HG03521 (cell line): ENCODE measurements at regions not wholly inside any gene's neighbourhood (a gene's known extent, or its start where the extent isn't known, plus 50 kb on each side); places are given as distances from the start of the nearest gene placed in this dataset.

Source experiments
- ATAC-seq: cut with Tn5 transposase; IDR thresholded peaks from one replicate; pipeline ENCODE4 v1.9.1; 2021; ENCODE audit warnings: mild to moderate bottlenecking, moderate library complexity; ENCODE audit not compliant: unreplicated experiment

DNA sequence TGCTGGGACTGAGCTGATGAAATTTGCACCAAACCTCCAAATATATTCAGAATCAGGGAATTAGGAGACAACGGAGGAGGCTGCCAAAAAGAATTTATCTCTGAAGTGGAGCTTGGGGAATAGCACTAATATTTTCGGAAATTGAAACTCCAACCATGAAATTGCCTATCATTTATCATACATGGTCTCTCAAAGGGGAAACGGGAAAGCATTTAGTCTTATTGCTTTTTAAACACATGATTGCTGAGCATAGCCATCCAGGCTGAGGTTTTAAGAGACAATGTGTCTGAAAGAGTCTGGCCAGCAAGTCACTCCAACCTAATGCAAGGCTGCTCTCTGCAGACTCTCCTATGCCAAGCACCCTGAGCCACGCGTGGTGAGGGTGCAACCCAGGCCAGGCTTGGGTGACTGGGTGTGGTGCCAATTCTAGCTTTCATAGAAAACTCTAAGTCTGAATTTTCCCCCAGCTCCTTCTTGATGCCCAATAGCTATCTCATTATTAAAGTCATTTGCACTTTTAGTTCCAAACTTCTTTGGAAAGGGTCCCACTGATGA lies 200.2 kb downstream of the RPLP1 start:
- ATAC-seq, result no peak

GRCh38 chr15:69653306-69653705 lies 200.7 kb downstream of the RPLP1 start:
- no peak for ATAC-seq

GRCh38 chr15:69653846-69654245 lies 201.2 kb downstream of the RPLP1 start:
- no peak for ATAC-seq

- no peak for ATAC-seq
These were observed 203.8 kb downstream of the RPLP1 start for GRCh38 chr15:69656271-69657030.

DNA sequence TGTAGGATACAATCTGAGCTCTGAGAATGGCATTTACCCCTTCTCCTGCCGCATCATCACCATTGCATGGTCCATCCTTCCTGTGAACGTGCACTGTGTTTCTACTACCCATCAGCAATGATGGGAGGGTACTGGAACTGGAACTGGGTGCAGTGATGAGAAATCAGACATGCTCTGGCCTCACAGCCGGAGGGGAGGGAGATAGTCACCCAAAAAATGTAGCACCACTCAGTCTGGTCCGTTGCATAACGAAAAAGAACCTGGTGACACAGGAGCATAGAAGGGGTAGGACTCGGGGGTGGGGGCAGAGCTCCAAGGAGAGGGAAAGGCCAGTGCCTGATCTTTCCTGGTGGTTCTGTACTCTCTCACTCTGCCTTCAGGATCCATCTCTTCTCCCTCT lies 205.0 kb downstream of the RPLP1 start:
- no peak for ATAC-seq

DNA sequence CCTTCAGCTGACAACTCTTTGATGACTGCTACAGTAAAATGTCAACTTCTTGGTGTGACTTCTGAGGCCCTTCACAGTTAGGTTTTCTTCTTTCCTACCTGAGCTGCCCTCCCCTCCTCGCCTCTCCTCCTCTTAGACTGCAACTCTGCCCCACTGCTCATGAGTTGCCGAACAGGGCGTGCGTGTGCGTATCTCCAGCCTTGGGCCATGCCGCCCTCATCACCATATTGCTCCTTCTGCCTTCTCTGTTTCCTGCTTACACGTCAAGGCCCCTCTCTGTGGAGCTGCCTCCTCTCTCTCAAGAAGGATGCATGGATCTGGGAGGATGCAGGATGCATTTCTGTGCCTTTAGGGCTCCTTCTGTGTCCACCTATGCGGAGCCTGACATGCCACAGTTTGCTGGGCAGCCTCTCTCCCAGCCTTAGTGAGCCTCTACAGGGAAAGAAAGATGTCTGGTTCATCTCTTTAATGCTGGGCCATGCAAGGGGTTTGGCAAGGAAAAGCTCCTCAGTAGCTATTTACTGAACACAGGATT lies 205.9 kb downstream of the RPLP1 start:
- no peak for ATAC-seq

- ATAC-seq, result no peak
These were observed 206.9 kb downstream of the RPLP1 start for GRCh38 chr15:69659454-69660050.

- ATAC-seq, result no peak
These were observed 207.5 kb downstream of the RPLP1 start for GRCh38 chr15:69660114-69660513.

DNA sequence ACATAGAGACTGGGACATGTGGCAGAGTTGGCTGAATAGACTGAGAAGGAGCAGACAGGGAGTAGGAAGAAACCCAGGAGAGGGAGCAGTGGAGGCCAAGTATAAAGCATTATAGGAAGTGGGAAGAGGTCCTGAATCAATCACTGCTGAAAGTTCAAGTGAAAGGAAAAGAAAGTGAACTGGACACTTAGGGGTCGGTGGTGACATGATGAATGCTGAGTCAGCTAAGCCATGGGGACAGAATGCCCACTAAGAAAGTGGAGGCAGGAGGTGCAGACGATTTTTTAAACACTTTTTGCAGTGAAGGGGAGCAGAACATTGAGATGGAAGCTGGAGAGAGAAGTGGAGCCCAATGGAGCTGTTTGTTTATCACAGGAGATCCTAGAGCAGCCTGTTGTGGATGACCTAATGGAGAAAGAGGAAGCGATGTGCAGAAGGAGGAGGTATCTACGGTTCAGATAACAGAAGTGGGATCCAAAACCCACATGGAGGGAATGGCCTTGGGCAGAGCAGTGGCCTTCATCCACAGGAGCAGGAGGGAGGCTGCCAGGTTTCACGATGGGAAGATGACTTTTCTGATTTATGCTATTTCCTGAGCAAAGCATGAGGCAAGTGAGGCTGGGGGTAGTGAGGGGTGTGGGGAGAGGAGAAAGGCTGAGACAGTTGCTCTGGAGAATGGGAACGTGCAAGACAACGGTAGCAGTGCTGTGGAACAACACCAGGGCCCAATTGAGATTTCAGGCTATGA lies 208.2 kb downstream of the RPLP1 start:
- ATAC-seq, result no peak

- no peak for ATAC-seq
These were observed 208.8 kb downstream of the RPLP1 start for GRCh38 chr15:69661446-69661845.

GRCh38 chr15:69661871-69662644 lies 209.4 kb downstream of the RPLP1 start:
- no peak for ATAC-seq

GRCh38 chr15:69662645-69663000 lies 210.0 kb downstream of the RPLP1 start:
- no peak for ATAC-seq

DNA sequence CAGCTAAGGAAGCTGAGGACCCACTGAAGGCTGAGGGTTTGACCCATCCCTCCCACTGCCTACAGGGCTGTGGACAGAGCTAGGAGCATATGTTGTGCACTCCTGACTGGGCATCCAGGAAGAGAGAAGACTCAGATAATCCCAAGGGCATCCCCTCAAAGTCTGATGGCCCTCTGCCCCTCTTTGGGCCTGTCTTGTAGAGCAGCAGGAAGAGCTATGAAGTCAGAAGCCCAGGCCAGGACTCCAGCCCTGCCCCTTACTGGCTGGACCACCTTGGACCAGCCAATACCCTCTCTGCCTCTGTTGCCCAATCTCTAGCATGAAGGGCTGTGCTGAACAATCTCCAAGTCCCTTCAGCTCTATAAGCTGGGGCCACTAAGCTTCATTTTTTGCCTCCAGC lies 210.8 kb downstream of the RPLP1 start:
- no peak for ATAC-seq

GRCh38 chr15:69663982-69664381 lies 211.4 kb downstream of the RPLP1 start:
- ATAC-seq, result no peak

DNA sequence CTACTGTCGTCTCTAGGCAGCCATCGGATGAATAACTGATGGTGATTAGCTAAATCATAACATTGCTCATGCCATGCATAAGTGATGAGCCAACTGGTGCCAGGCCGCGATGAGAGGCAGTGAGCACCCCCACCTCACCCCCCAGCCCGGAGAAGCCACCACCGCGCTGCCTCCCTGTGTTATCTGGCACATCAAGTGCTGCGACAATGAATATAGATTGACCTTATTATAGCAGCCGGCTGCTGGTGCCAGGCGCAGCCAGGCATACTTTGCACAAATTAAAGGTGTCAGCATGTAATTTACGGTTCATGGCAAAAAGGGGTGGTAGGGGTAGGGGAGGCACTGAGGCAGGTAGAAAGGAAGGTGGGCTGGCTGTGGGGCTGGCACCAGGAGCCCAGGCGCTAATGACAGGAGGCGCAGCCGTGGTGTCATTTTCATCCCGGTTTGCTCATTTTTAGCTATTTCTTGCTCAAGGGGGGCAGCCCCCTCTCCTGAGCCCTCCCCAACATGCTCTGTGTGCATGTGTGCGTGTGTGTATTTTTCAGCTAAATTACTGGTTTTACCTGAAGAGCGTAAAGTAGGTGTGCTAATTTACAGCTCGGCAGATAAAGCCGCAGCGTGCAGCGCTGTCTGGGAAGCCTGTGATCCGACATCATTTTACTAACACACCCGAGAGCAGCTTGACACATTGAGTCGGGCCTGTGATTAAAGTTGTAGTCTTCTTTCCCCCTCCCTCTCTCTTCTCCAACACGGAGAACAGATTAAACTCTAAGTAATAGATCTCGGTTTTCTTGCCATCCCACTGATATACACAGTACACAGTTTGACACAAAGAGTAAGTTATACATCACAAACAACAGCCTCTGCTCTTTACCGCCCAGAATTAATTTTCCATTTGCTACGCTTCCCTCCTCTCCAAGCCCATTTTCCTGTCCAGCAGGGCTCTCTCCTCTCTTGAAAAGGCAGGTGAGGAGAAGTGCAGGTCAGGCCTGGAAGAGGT lies 212.3 kb downstream of the RPLP1 start:
- no peak for ATAC-seq

GRCh38 chr15:69665641-69666111 lies 213.1 kb downstream of the RPLP1 start:
- no peak for ATAC-seq

GRCh38 chr15:69666441-69666882 lies 213.8 kb downstream of the RPLP1 start:
- ATAC-seq, result no peak

DNA sequence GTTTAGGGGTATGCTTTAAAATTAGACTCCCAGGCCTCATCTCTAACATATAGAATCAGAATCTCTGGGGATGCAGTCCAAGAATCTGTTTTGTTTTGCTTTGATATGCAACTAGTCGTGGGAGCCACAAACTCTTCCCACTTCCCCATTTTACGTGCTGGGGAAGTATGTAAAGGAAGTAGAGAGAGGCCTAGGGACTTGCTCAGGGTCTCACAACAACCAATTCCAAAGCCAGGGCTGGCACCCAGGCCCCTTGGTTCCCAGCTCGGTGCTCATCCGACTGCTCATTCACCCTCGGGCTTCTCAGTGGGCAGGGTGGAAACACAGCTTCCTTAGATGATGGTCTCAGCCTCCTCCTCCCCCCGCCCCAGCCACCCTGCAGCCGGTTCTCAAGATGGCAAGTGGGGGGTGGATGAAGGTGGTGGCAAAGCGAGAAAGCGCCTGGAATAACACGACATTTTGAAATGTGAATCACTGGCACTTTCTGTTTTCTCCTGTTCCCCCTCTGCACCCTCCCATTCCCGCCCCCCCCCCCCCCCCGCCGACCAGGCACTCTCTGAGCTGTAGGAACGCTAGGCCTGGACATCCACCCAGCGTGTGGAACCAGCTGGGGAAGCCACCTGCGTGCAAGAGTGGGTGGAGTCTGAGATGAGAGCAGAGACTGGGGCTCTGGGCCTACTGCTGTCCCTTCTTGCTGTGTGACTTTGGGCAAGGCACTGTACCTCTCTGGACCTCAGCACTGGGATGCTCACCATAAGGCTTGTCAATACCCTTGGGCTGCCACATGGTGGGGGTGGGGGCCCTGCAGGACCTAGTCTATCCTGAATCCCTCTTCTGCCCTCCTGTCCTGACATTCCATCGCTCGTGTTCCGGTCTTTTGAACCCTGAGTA lies 214.5 kb downstream of the RPLP1 start:
- ATAC-seq, result peak; percentile 27
